Ureter (tissue), 1 donor: ENCODE measurements at regions not wholly inside any gene's neighbourhood (a gene's known extent, or its start where the extent isn't known, plus 50 kb on each side); places are given as distances from the start of the nearest gene placed in this dataset.

Source experiments
- DNase-seq: peaks from one replicate; pipeline ENCODE4 v3.0.0-alpha.2; 2020; ENCODE audit warnings: low spot score
- donor health status: DM: yes; HTN: yes; CAD: no.

- no peak for DNase-seq
These were observed 136.2 kb upstream of the TAB2 start for GRCh38 chr6:149181304-149181703.

DNA sequence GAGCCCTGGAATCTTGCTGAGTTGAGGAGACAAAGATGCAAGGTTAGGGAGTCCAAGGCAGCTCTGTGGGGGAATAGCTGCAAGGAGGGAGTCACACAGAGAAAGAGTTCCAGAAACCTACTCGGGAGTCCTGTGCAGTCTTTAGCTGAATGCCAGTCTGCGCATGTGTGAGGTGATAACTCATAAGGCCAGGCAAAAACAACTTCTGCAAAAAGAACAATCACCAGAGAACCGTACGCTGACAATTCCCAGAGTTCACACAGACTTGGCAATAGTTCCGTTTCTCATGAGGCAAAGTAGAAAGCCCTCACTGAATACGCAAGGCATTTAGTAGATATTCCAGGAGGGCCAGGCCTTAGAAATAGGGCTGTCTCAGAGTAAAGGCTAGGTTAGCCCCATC is 135.2 kb upstream of the TAB2 start:
- no peak for DNase-seq

GRCh38 chr6:149184523-149184922 is 133.0 kb upstream of the TAB2 start:
- DNase-seq: no peak

GRCh38 chr6:149185799-149186357 is 131.6 kb upstream of the TAB2 start:
- DNase-seq: no peak

DNA sequence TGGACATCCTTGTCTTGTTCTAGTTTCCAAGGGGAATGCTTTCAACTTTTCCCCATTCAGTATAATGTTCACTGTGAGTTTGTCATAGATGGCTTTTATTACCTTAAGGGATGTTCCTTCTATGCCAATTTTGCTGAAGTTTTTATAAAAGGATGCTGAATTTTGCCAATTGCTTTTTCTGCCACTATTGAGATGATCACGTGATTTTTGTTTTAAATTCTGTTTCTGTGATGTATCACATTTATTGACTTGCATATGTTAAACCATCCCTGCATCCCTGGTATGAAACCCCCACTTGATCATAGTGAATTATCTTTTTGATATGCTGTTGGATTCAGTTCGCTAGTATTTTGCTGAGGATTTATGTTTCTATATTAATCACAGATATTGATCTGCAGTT is 130.6 kb upstream of the TAB2 start:
- no peak for DNase-seq

DNA sequence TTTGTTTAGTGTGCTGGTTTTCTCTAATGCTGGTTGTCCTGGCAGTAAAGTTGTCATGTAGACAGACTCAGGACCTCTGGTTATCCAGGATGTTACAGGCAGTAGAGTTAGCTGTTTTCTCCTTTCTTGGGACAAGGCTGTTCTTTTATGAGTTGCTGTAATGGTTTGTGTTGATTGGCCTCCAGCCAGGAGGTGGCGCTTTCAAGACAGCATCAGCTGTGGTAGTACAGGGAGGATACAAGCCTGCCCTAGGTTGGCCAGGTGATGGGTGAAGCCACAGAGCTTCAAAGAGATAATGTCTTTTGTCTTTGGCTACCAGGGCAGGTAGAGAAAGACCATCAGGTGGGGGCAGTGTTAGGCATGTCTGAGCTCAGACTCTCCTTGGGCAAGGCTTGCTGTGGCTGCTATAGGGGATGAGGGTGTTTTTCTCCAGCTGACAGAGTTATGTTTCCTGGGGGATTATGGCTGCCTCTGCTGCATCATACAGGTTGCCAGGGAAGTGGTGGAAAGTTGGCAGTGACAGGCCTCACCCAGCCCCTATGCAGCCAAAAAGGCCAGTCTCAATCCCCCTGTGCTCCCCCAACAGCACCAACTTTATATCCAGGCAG is 127.2 kb upstream of the TAB2 start:
- DNase-seq: peak; percentile 54

DNA sequence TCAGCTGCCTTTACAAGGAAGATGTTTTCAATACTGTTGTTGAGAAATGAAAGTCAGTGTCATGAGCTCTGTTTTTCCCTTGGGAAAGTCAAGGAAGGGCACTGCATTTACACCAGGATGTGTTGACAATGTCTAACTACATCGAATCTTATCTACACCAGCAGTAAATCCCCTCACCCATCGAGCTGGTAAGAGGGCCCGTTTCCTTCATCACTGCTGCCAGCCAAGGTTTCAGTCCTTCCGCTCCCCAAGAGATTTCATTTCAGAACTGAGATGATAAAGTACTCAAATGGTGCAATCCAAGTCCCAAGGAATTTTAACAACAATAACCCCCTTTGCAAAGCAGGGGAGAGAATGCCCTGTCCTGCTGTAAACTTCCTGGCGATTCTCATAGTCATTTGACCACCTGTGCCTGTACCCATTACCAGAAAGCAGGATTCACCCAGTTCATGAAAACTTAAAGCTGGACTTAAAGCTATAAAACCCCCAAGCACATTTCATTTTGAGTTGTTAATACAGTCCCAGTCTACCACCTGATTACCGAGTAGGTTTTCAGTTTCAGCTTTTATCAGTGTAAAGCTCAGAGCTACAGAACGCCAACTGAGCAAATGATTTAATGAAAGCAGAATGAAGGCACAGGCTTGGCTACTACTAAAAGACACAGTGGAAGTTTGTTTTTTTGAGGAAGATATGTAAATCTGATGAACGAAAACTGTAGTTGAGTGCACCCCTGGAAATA is 122.5 kb upstream of the TAB2 start:
- no peak for DNase-seq

DNA sequence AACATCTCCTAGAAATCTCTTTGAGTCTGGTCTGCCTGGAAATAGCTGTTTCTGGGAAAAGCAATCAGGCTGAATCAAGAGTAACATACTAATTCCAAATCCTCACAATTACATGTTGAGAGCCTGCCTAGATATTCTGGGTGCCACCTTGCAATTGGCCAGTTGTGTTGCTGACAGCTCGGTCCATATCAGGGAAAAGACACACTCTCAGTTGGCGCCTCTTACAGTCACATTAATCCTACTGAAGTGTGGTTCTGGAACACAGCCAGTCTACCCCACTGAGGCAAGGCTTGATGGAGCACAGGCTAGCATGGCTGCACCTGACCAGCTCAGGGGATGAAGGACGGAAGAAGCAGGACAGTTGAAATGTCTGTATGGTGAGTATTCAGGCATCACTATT is 121.4 kb upstream of the TAB2 start:
- no peak for DNase-seq

GRCh38 chr6:149197482-149197881 is 120.0 kb upstream of the TAB2 start:
- DNase-seq: no peak

DNA sequence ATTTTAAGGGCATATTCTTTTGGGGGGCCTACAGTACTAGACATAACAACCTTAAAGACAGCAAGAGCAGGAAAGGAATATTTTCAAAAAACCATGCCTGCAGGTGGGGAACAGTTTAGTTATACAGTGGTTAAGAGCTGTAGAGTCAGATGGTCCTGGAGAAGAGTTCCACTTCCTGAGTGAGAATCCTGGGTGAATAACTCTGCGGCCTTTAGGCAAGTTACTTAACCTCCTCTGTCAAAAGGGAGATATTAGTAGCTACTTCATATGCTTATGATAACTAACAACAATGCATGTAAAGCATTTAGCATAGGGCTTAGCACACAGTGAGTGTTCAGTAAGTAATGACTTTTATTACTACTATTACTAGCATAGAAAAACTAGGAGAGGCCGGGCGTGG is 119.2 kb upstream of the TAB2 start:
- DNase-seq: no peak

DNA sequence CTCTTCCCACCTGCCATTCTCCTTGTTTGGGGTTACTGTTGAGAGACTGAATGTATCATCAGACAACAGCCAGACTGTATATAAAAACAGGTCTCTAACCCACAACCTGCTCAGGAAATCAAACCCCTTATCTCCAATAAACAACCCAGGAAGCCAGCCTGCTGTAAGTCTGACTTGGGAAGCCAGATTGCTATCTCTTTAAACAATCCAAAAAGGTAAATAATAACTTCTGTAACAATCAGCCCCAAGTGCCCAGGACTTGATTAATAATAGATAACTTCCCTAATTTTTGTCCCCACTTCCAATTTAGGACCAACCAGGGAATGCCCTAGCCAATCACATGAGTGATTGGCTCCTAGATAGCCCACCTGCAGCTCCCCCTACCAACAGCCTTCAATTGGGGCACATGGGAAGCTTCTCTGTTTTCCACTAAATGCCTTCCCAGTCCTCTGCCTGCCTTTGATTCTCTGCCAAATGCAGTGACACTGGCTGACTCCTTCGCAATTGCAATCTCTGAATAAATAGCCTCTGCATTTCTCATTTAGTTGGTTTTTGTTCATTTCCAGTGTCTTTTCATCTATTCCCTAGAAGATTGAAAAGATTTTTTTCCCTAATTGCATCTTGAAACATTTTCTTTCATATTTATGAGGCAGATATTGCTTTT is 117.1 kb upstream of the TAB2 start:
- DNase-seq: no peak

- no peak for DNase-seq
These were observed 116.3 kb upstream of the TAB2 start for GRCh38 chr6:149201068-149201655.

- DNase-seq: no peak
These were observed 115.4 kb upstream of the TAB2 start for GRCh38 chr6:149202100-149202499.

DNA sequence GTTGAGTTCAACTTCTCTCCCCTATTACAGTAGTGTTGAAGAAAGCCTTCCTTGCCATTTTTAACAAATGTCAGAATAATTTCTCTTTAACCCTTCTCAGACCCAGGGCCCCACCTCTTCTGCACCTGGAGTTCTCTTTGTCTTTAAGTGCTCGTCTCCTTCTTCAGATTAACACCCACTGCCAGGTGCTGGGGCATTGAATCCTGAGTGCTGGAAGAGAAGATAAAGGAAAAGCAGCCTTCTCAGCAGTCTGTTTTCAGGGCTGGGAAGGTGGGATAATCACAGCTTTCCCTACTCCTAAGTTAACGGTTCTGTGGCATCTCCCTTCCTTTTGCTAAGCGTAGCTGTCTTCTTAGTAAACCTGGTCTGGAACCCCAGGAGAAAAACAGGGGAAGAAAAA is 114.6 kb upstream of the TAB2 start:
- no peak for DNase-seq

DNA sequence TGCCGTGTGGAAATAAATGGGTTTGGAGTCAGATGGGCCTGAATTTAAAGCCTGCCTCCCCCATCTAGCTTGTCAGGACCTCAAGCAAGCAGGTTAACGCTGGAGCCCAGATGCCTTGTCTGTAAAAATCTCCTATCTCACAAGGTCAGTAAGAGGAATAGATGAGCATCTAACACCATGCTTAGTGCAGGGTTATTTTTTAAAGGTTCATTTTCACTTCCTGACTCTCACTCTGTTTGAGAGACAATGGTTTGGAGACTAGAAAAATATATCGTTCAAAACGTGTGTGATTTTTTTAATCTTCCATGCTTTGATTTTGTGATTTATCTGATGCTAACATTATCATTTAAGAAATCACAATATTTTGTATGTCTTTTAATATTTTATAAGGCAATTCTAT is 114.0 kb upstream of the TAB2 start:
- DNase-seq: no peak

DNA sequence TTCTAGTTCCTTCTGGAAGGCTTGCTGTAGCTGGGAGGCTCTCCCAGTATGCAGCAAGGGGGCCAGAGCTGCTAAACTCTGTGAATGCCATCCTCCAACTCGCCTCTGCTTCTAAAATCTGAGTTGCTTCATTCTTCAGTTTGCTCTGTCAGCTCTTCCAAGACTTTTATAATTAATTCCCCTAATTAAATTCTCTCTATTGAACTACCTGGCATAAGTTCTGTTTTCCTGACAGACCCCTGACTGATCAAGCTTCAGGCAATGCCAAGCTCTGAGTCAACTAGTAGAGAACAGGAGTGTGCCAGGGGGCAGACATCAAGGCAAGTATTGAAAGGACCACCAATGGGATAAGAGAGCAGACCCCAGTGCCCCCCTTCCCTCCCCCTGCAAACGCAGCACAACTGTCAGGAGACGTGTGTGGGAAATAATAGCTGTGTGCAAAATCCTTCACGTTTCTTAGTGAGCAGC is 109.3 kb upstream of the TAB2 start:
- DNase-seq: no peak

GRCh38 chr6:149209871-149210775 is 107.4 kb upstream of the TAB2 start:
- DNase-seq: no peak

GRCh38 chr6:149211046-149211571 is 106.4 kb upstream of the TAB2 start:
- DNase-seq: no peak

- no peak for DNase-seq
These were observed 105.3 kb upstream of the TAB2 start for GRCh38 chr6:149212206-149212605.

GRCh38 chr6:149212892-149213801 is 104.4 kb upstream of the TAB2 start:
- no peak for DNase-seq
